ENCODE measurements at regions not wholly inside any gene's neighbourhood (a gene's known extent, or its start where the extent isn't known, plus 50 kb on each side); places are given as distances from the start of the nearest gene placed in this dataset.
"Not testable (repeated sequence)": the region's sequence is repeated elsewhere in the genome, so short reads cannot be mapped to it uniquely, and the experiment has no call there.

GRCh38 chr5:17401470-17402288 lies 96.4 kb upstream of the TAF11L2 start:
- DNase-seq = no peak

GRCh38 chr5:17402289-17403121 lies 95.5 kb upstream of the TAF11L2 start:
- DNase-seq = no peak

- DNase-seq = no peak
These were observed 94.1 kb upstream of the TAF11L2 start for GRCh38 chr5:17403695-17404490.

GRCh38 chr5:17405976-17406375 lies 92.1 kb upstream of the TAF11L2 start:
- DNase-seq = no peak

DNA sequence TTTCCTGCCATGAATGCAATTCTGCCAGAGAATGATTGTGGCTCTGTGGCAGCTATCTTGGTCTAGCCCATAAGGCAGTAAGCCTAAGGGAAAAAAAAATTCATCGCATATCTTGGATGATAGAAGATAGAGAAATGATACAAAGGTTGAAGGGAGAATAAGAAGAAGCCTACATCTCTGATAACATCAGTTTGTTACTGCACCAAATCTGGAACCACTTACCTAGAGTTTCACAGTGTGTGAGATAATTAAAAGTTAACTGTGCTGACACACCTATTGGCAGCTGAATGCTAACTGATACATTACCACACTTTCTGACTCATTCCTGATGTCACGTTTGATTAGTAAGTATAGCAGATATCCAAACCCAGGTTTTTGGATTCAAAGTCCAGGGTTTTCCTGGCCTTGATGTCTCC lies 91.6 kb upstream of the TAF11L2 start:
- DNase-seq = no peak

DNA sequence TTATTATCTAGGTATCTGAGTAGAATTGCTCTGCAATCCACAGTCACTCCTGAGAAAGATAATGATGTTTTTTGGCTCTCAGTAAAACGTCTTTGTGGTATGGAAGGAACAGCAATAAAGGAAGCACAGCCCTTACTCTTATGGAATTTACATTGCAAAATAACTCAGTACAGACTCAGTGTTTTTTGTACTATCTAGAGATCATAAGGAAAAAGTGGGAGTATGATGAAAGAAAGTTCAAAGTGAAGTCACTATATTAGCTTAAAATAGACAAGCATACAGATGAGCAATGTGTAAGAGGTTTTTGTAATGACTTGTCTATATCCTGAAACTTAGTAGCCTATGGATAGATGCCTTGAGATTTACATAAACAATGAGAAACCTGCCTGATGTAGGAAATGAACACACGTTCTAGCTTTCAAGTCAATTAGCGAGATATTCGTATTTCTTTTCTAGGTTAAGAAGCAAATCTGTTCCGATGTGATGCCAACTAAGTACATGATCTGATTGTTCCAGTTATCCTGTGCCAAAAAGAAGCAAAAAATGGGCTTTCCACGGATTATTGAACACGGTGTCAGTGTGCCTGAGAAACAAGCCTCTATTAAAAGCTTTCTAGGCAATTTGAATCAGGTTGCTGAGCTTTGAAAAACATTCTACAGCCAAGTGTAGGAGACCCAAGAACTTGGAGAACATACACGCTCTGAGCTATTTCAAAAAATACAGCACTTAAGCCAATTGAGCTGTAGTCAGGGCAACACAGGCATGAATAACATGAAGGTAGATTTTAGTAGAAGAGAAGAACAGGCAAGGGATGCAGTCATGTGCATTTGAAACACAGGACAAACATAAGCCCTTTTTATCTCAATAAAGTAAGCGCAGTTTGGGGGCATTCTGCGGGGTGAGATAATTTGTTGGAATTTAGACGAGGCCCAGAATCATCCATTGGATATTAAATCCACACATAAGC lies 86.3 kb upstream of the TAF11L2 start:
- DNase-seq = no peak

GRCh38 chr5:17412760-17413671 lies 85.0 kb upstream of the TAF11L2 start:
- peak; percentile 49 for DNase-seq

DNA sequence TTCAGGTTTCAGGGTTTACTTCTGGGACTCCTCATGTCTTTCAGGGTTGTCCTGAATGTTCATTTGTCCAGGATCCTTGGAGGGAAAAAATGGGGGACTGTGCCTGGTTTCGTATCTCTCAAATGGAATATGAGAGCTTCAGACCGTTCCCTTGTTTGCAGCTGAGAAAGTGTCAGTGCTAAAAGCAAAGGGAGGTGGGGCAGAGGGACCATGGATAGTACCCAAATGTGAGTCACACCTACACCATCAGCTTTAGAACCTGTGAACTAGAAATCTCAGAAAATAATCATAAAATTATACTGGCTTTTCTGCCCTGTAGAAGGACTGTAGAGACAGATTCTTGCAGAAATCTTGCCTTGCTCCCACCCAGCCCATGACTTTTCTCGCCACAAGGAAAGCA lies 84.3 kb upstream of the TAF11L2 start:
- no peak for DNase-seq

DNA sequence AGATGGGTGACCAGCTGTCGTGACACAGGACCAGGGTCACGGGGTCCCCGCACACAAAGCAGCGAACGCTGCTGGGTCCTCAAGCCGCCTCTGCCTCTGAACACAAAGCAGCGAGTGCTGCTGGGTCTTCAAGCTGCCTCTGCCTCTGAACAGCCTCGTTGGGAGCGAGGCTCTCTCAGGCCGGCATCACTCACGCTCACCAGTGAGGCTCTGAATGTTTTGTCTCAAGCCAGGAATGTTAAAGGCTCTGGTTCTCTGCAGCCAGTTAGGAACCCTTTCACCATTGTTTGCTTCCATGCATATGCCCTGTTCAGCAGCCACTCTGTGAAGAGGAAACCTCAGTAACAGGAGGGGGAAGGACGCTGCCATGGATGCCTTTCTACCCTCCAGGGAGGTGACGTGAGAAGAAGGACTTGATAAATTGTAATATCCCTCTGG lies 82.7 kb upstream of the TAF11L2 start:
- no peak for DNase-seq

DNA sequence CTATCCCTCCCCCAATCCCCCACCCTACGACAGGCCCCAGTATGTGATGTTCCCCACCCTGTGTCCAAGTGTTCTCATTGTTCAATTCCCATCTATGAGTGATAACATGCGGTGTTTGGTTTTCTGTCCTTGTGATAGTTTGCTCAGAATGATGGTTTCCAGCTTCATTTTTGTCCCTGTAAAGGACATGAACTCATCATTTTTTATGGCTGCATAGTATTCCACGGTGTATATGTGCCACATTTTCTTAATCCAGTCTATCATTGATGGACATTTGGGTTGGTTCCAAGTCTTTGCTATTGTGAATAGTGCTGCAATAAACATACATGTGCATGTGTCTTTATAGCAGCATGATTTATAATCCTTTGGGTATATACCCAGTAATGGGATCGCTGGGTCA lies 81.7 kb upstream of the TAF11L2 start:
- not testable (repeated sequence) for DNase-seq

DNA sequence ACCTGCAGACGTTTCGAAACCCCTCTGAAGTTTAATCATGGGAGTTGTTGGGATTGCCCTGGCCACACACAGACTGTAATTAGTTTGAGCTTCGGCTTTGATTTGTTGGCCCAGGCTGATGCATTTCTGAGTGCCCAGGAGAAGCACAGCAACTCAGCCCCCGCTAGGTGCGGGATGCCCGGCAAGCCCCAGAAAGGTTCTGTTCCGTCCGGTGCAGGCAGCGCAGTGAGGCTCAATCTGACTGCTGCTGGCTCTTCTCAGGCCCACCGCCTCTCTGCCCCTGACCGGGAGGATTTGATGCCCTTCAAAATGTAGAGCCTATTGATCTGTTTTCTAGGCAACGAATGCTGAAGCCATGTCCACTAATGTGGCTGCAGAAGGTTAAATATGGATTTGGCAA lies 73.4 kb upstream of the TAF11L2 start:
- no peak for DNase-seq

DNA sequence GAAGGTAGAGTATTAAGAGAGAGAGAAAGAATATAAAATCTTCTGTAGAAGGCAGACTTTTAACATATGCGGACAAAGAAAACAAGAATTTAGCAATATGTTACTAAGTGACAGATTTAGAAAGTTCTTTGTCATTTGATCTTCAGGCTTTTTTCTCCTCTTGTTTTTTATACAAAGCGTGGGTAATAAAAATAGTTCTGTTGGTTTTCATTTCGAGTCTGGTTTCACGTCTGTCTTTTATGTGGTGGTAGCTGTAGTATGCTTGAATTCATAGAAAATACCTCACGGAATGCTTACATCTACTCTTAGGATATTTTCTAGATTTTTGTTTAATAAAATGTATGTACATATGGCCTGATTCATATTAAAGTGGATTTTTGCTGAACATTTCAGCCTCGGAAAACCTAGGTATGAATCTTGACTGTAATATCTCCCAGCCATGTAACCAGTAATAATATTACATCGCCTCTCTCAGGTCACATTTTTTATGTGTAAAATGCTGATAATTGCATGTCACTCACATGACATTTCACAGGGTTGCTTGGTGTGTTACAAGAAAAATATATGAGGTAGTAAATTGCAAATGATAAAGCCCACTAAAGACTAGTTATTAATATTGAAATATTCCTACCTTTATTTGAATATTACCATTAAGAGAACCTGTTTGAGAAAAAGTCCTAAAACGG lies 72.5 kb upstream of the TAF11L2 start:
- DNase-seq = no peak

- no peak for DNase-seq
These were observed 71.8 kb upstream of the TAF11L2 start for GRCh38 chr5:17426104-17426749.

GRCh38 chr5:17428176-17428800 lies 69.7 kb upstream of the TAF11L2 start:
- no peak for DNase-seq

- DNase-seq = no peak
These were observed 68.7 kb upstream of the TAF11L2 start for GRCh38 chr5:17429353-17429752.

GRCh38 chr5:17430241-17430640 lies 67.8 kb upstream of the TAF11L2 start:
- no peak for DNase-seq

DNA sequence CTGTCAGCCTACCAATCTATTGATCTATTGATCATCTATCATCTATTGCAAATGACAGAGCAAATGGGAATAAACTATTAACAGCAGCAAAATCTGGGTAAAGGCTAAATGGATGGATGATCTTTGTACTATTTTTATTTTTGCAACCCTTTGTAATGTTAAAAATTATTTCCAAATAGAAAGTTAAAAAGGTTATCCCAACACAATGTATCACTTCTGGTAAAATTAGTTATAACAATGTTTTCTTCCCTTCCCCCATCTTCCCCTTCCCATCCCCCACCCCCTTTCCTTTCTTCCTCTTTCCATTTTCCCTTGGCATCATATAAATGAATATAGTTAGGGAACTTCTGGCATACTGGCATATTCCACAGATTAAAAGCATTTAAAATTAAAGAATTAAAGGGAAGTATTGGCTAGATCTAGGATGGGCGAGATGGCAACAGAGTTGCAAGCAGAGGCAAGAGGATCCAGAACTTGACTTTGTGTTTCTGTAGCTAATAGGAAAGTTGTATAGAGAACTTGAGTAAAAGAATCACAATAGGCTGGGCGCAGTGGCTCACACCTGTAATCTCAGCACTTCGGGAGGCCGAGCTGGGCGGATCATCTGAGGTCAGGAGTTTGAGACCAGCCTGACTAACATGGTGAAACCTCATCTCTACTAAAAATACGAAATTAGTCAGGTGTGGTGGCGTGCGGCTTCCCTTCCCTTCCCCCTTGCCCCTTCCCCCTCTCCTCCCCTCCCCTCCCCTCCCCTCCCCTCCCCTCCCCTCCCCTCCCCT lies 66.6 kb upstream of the TAF11L2 start:
- no peak for DNase-seq

- DNase-seq = no peak
These were observed 65.5 kb upstream of the TAF11L2 start for GRCh38 chr5:17432569-17432968.
